Putamen (tissue), 1 donor: ENCODE measurements at regions not wholly inside any gene's neighbourhood (a gene's known extent, or its start where the extent isn't known, plus 50 kb on each side); places are given as distances from the start of the nearest gene placed in this dataset.
"Not testable (repeated sequence)": the region's sequence is repeated elsewhere in the genome, so short reads cannot be mapped to it uniquely, and the experiment has no call there.

Source experiments
- DNase-seq: peaks from one replicate; pipeline ENCODE4 v3.0.0-alpha.2; 2016; ENCODE audit warnings: low spot score

- no peak for DNase-seq
Observed at GRCh38 chr7:119594956-119595355, 678.0 kb upstream of the KCND2 start.

GRCh38 chr7:119596651-119597050, 676.3 kb upstream of the KCND2 start:
- no peak for DNase-seq

- DNase-seq: no peak
Observed at GRCh38 chr7:119606297-119606696, 666.7 kb upstream of the KCND2 start.

GRCh38 chr7:119620769-119621168, 652.2 kb upstream of the KCND2 start:
- DNase-seq: no peak

- no peak for DNase-seq
Observed at GRCh38 chr7:119623427-119623826, 649.5 kb upstream of the KCND2 start.

- DNase-seq: no peak
Observed at GRCh38 chr7:119630406-119630969, 642.5 kb upstream of the KCND2 start.

- DNase-seq: not testable (repeated sequence)
Observed at GRCh38 chr7:119633812-119634211, 639.2 kb upstream of the KCND2 start.

GRCh38 chr7:119640326-119640725, 632.6 kb upstream of the KCND2 start:
- no peak for DNase-seq

- no peak for DNase-seq
Observed at GRCh38 chr7:119640861-119641260, 632.1 kb upstream of the KCND2 start.

GRCh38 chr7:119643558-119643957, 629.4 kb upstream of the KCND2 start:
- no peak for DNase-seq

- DNase-seq: no peak
Observed at GRCh38 chr7:119647286-119647685, 625.7 kb upstream of the KCND2 start.

- DNase-seq: not testable (repeated sequence)
Observed at GRCh38 chr7:119648752-119649151, 624.2 kb upstream of the KCND2 start.

GRCh38 chr7:119660080-119660479, 612.9 kb upstream of the KCND2 start:
- no peak for DNase-seq

GRCh38 chr7:119664601-119665000, 608.4 kb upstream of the KCND2 start:
- DNase-seq: no peak

- DNase-seq: no peak
Observed at GRCh38 chr7:119665796-119666195, 607.2 kb upstream of the KCND2 start.

- DNase-seq: no peak
Observed at GRCh38 chr7:119681336-119681735, 591.6 kb upstream of the KCND2 start.

GRCh38 chr7:119684763-119685162, 588.2 kb upstream of the KCND2 start:
- DNase-seq: no peak

- DNase-seq: no peak
Observed at GRCh38 chr7:119685906-119686305, 587.1 kb upstream of the KCND2 start.

- DNase-seq: no peak
Observed at GRCh38 chr7:119688831-119689230, 584.1 kb upstream of the KCND2 start.

GRCh38 chr7:119692541-119692940, 580.4 kb upstream of the KCND2 start:
- no peak for DNase-seq

- no peak for DNase-seq
Observed at GRCh38 chr7:119694506-119694905, 578.5 kb upstream of the KCND2 start.

- no peak for DNase-seq
Observed at GRCh38 chr7:119696336-119696735, 576.6 kb upstream of the KCND2 start.

GRCh38 chr7:119703895-119704294, 569.1 kb upstream of the KCND2 start:
- DNase-seq: no peak

- DNase-seq: no peak
Observed at GRCh38 chr7:119706608-119707007, 566.4 kb upstream of the KCND2 start.

GRCh38 chr7:119708891-119709290, 564.1 kb upstream of the KCND2 start:
- DNase-seq: no peak
